Psoas muscle (tissue), 7 donors: ENCODE measurements at regions not wholly inside any gene's neighbourhood (a gene's known extent, or its start where the extent isn't known, plus 50 kb on each side); places are given as distances from the start of the nearest gene placed in this dataset.

Experiments used
- ATAC-seq, 4 donors: fragments of 200-7000 bp; cut with Tn5 transposase; one replicate each; pipeline ENCODE4 v1.9.1; 2020; ENCODE audit warnings: moderate library complexity in 3 of 4, mild to moderate bottlenecking in 2 of 4
- DNase-seq, 2 donors: peaks; one replicate each; pipeline ENCODE4 v3.0.0-alpha.2; 2020
- H3K27ac ChIP-seq: fragments of 200-600 bp; one replicate; pipeline ENCODE4 v1.8.0; 2022
- H3K27me3 ChIP-seq, 3 donors: fragments of 200-600 bp in 1 of 3; one replicate each; pipeline versions ENCODE4 v1.6.1 to v1.8.0; 2013 to 2022; ENCODE audit warnings: low read length in 2 of 3, mild to moderate bottlenecking in 2 of 3, moderate library complexity in 1 of 3; ENCODE audit not compliant: insufficient read depth in 3 of 3
- H3K36me3 ChIP-seq, 2 donors: fragments of 200-600 bp in 1 of 2; one replicate each; pipeline versions ENCODE4 v1.6.1 to v1.8.0; 2013 to 2022; ENCODE audit warnings: low read depth in 1 of 2, mild to moderate bottlenecking in 1 of 2, moderate library complexity in 1 of 2; ENCODE audit not compliant: insufficient read depth in 1 of 2
- H3K4me1 ChIP-seq: fragments of 200-600 bp; one replicate; pipeline ENCODE4 v1.8.0; 2022
- H3K4me3 ChIP-seq: fragments of 200-600 bp; one replicate; pipeline ENCODE4 v1.8.0; 2022; ENCODE audit warnings: mild to moderate bottlenecking
- H3K9me3 ChIP-seq: fragments of 200-600 bp; one replicate; pipeline ENCODE4 v1.8.0; 2022
- CTCF ChIP-seq: fragments of 200-600 bp; IDR thresholded peaks from one replicate; pipeline ENCODE4 v1.8.0; 2022; ENCODE audit warnings: antibody characterized with exemption
- WGBS, 3 donors: extraction: QIAGEN DNeasy Blood & Tissue Kit; methylation state at CpG; one replicate each; pipeline versions ENCODE4 v1.1.6 to v1.1.7; 2013; 5-methylcytosine and 5-hydroxymethylcytosine counted together
- intact Hi-C, 2 donors: fragments of 100-400 bp; cut with DNase I; formaldehyde crosslinking; loops; one replicate each; pipeline versions ENCODE4 v1.11.0 to v1.14.2; 2022
- donor health status: healthy with polysubstance abuse.
- donor health status: DM: no; HTN: no; CAD: no; lungs with moderate emphysema.
- donor health status: Bipolar disorder and iron deficiency.
- donor health status: healthy.
- donor health status: DM: yes; HTN: yes; CAD: no.
- donor health status: DM: no; HTN: no; CAD: no.
- donor health status: DM: yes; HTN: yes; CAD: no.

- intact Hi-C loops = no loop called here
- Histone ChIP-seq H3K4me1 (no peaks in the 10 kb centered on the region), H3K4me3 (no peak overlapping the region), H3K9me3 (no peaks in the 10 kb centered on the region), H3K36me3 (no peaks in the 10 kb centered on the region), H3K27ac (no peak overlapping the region), H3K27me3 (no peaks in the 10 kb centered on the region)
- ATAC-seq (no peak), DNase-seq (no peak)
- WGBS, 3 donors = 21 to 44% (median 25%) methylated on average over 1 of the region's 1 CpG
- no peak for TF ChIP-seq CTCF
These were observed 143.4 kb upstream of the HMGN3 start for GRCh38 chr6:79377888-79378348.

- ATAC-seq = no peak
- DNase-seq = no peak
- H3K36me3 ChIP-seq = no peaks in the 10 kb centered on the region
- no peak overlapping the region for H3K4me3 ChIP-seq
- H3K9me3 ChIP-seq = no peaks in the 10 kb centered on the region
- no peaks in the 10 kb centered on the region for H3K4me1 ChIP-seq
- no peaks in the 10 kb centered on the region for H3K27me3 ChIP-seq
- no peak overlapping the region for H3K27ac ChIP-seq
- no peak for TF ChIP-seq CTCF
- WGBS, 3 donors = 64 to 71% (median 65%) methylated on average over 1 of the region's 1 CpG
- intact Hi-C loops = no loop called here
These were observed 142.6 kb upstream of the HMGN3 start for GRCh38 chr6:79377047-79377446.

DNA sequence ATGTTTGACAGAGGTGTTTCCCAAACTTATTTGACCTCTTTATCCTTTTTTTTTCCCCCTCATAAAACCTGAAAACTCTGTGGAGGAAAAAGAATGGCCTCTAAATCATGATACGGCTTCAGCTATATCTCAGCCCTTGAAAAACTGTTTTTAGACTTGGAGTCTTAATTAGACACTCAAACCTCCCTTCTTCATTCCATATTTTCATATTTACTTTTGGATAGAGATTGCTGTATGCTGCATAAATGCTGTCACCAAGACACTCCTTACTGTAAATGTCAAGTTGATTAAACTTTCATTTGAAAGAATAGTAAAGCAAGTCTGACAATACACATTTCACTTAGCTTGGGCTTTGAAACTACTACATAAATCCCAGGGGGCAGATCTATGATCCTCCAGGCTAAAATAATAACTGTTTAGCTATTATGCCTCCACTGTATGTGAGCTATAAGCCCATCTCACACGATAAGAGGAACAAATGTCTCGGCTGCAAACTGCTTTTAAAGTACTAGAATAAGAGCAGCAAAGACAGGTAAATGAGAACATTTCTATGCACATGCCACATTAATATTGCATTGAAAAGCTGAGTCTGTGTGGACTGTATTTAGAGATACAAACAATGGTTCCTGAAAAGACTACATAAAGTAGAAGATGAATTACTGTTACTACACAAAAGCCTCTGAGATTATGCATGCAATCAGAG, 141.3 kb upstream of the HMGN3 start:
- ATAC-seq (no peak), DNase-seq (no peak)
- intact Hi-C loops = no loop called here
- H3K4me3 ChIP-seq = no peak overlapping the region
- 41 to 53% (median 45%) methylated on average over 3 of the region's 3 CpGs for WGBS, 3 donors
- no peaks in the 10 kb centered on the region for H3K4me1 ChIP-seq
- H3K36me3 ChIP-seq = no peaks in the 10 kb centered on the region
- no peak overlapping the region for H3K27ac ChIP-seq
- TF ChIP-seq CTCF = no peak
- H3K9me3 ChIP-seq = no peaks in the 10 kb centered on the region
- no peaks in the 10 kb centered on the region for H3K27me3 ChIP-seq

DNA sequence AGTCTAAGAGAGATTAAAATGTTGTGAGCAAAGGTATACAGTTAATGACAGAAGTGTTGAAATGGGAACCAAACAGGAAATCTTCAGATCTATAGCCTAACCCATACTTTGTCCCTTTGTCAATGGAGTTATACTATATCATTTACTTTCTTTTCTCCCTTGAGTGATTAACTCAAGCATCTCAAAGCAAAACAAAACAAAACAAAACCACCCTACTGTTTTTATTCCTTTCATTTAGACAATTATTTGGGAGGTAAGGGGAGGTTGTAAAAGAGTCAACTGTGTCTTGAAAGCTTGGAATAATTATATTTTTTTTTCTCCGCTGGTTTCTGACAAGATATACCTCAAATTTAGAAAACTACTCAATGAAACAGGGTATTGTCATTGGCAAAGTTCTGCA, 139.8 kb upstream of the HMGN3 start:
- H3K4me1 ChIP-seq = no peaks in the 10 kb centered on the region
- no peak for ATAC-seq
- no peak overlapping the region for H3K4me3 ChIP-seq
- DNase-seq = no peak
- no peak for TF ChIP-seq CTCF
- no peaks in the 10 kb centered on the region for H3K9me3 ChIP-seq
- intact Hi-C loops = no loop called here
- no peaks in the 10 kb centered on the region for H3K36me3 ChIP-seq
- H3K27ac ChIP-seq = no peak overlapping the region
- H3K27me3 ChIP-seq = no peaks in the 10 kb centered on the region
- 90 to 97% (median 97%) methylated on average over 1 of the region's 1 CpG for WGBS, 3 donors

- 33 to 43% (median 36%) methylated on average over 3 of the region's 3 CpGs for whole genome bisulfite sequencing, 3 donors
- Histone ChIP-seq H3K9me3 (peaks cover 2% of the 10 kb centered on the region), H3K4me3 (no peak overlapping the region), H3K4me1 (no peaks in the 10 kb centered on the region), H3K27me3 (no peaks in the 10 kb centered on the region), H3K27ac (no peak overlapping the region), H3K36me3 (no peaks in the 10 kb centered on the region)
- DNase-seq = no peak
- intact Hi-C loops = no loop called here
- no peak for ATAC-seq
- TF ChIP-seq CTCF = no peak
These were observed 139.4 kb upstream of the HMGN3 start for GRCh38 chr6:79373880-79374279.
